ENCODE measurements at regions not wholly inside any gene's neighbourhood (a gene's known extent, or its start where the extent isn't known, plus 50 kb on each side); places are given as distances from the start of the nearest gene placed in this dataset.
"Not testable (repeated sequence)": the region's sequence is repeated elsewhere in the genome, so short reads cannot be mapped to it uniquely, and the experiment has no call there.

- no peak for DNase-seq (ENCODE audit: low read depth)
Measured at GRCh38 chr3:104133630-104134029, 1233.1 kb upstream of the ALCAM start.

- no peak for DNase-seq (ENCODE audit: low read depth)
Measured at GRCh38 chr3:104137116-104137515, 1229.6 kb upstream of the ALCAM start.

GRCh38 chr3:104145164-104145563 lies 1221.5 kb upstream of the ALCAM start:
- no peak for DNase-seq (ENCODE audit: low read depth)

GRCh38 chr3:104149154-104149553 lies 1217.6 kb upstream of the ALCAM start:
- no peak for DNase-seq (ENCODE audit: low read depth)

GRCh38 chr3:104150724-104151123 lies 1216.0 kb upstream of the ALCAM start:
- DNase-seq (ENCODE audit: low read depth), result no peak

GRCh38 chr3:104154896-104155295 lies 1211.8 kb upstream of the ALCAM start:
- no peak for DNase-seq (ENCODE audit: low read depth)

- DNase-seq (ENCODE audit: low read depth), result no peak
Measured at GRCh38 chr3:104165866-104166265, 1200.8 kb upstream of the ALCAM start.

GRCh38 chr3:104168386-104168785 lies 1198.3 kb upstream of the ALCAM start:
- no peak for DNase-seq (ENCODE audit: low read depth)

- DNase-seq (ENCODE audit: low read depth), result no peak
Measured at GRCh38 chr3:104175696-104176095, 1191.0 kb upstream of the ALCAM start.

GRCh38 chr3:104176706-104177105 lies 1190.0 kb upstream of the ALCAM start:
- DNase-seq (ENCODE audit: low read depth), result no peak

- DNase-seq (ENCODE audit: low read depth), result no peak
Measured at GRCh38 chr3:104178680-104179079, 1188.0 kb upstream of the ALCAM start.

GRCh38 chr3:104180906-104181305 lies 1185.8 kb upstream of the ALCAM start:
- no peak for DNase-seq (ENCODE audit: low read depth)

GRCh38 chr3:104190681-104191080 lies 1176.0 kb upstream of the ALCAM start:
- DNase-seq (ENCODE audit: low read depth), result no peak

- DNase-seq (ENCODE audit: low read depth), result no peak
Measured at GRCh38 chr3:104198131-104198530, 1168.6 kb upstream of the ALCAM start.

- no peak for DNase-seq (ENCODE audit: low read depth)
Measured at GRCh38 chr3:104206925-104207324, 1159.8 kb upstream of the ALCAM start.

- no peak for DNase-seq (ENCODE audit: low read depth)
Measured at GRCh38 chr3:104214277-104214676, 1152.4 kb upstream of the ALCAM start.

GRCh38 chr3:104214937-104215336 lies 1151.8 kb upstream of the ALCAM start:
- DNase-seq (ENCODE audit: low read depth), result no peak

- not testable (repeated sequence) for DNase-seq (ENCODE audit: low read depth)
Measured at GRCh38 chr3:104219046-104219445, 1147.7 kb upstream of the ALCAM start.

- DNase-seq (ENCODE audit: low read depth), result no peak
Measured at GRCh38 chr3:104234442-104235194, 1132.1 kb upstream of the ALCAM start.

GRCh38 chr3:104244680-104245220 lies 1122.0 kb upstream of the ALCAM start:
- no peak for DNase-seq (ENCODE audit: low read depth)

- no peak for DNase-seq (ENCODE audit: low read depth)
Measured at GRCh38 chr3:104245261-104245660, 1121.4 kb upstream of the ALCAM start.

- no peak for DNase-seq (ENCODE audit: low read depth)
Measured at GRCh38 chr3:104245981-104246380, 1120.7 kb upstream of the ALCAM start.

- DNase-seq (ENCODE audit: low read depth), result no peak
Measured at GRCh38 chr3:104257486-104257885, 1109.2 kb upstream of the ALCAM start.

GRCh38 chr3:104263477-104263876 lies 1103.2 kb upstream of the ALCAM start:
- no peak for DNase-seq (ENCODE audit: low read depth)

Data from stimulated activated CD8-positive, alpha-beta memory T cell treated with anti-CD3 and anti-CD28 coated beads, Interleukin-15, amount 100 ng/mL, for 1 hour (primary cell).